Keratinocyte (primary cell): ENCODE measurements at regions not wholly inside any gene's neighbourhood (a gene's known extent, or its start where the extent isn't known, plus 50 kb on each side); places are given as distances from the start of the nearest gene placed in this dataset.

Source experiments
- DNase-seq: peaks from one replicate; pipeline ENCODE4 v3.0.0-alpha.2; 2011; ENCODE audit warnings: low read depth, missing footprints, low spot score
- FAIRE-seq: peaks from 2 replicates; lab custom pipeline; 2011; peaks lifted over from hg19 to GRCh38; lab: Jason Lieb, UNC
- H2AFZ ChIP-seq: 2 replicates; pipeline ENCODE4 v1.6.0; 2012; ENCODE audit warnings: low read length, control low read depth, inconsistent platforms; ENCODE audit not compliant: control insufficient read depth
- H3K27ac ChIP-seq: 2 replicates; pipeline ENCODE4 v1.5.1; 2011; ENCODE audit warnings: low read length; ENCODE audit not compliant: control insufficient read depth, insufficient read depth
- H3K27me3 ChIP-seq: 3 replicates; pipeline ENCODE4 v1.6.0; 2011; ENCODE audit warnings: low read length; ENCODE audit not compliant: control insufficient read depth, insufficient read depth; ENCODE audit errors: extremely low read depth
- H3K36me3 ChIP-seq, 2 experiments: 2 replicates in 1 of 2; 3 replicates in 1 of 2; pipeline ENCODE4 v1.5.1; 2011; ENCODE audit warnings: low read length in 2 of 2, mild to moderate bottlenecking in 1 of 2; ENCODE audit not compliant: control insufficient read depth in 2 of 2, insufficient read depth in 2 of 2; ENCODE audit errors: extremely low read depth in 1 of 2
- H3K4me1 ChIP-seq: 3 replicates; pipeline ENCODE4 v1.5.1; 2011; ENCODE audit warnings: low read length; ENCODE audit not compliant: control insufficient read depth, insufficient read depth; ENCODE audit errors: extremely low read depth
- H3K4me2 ChIP-seq: 3 replicates; pipeline ENCODE4 v1.6.0; 2011; ENCODE audit warnings: low read depth, low read length; ENCODE audit not compliant: control insufficient read depth, insufficient read depth; ENCODE audit errors: extremely low read depth
- H3K4me3 ChIP-seq, 3 experiments: fragments of 200-600 bp in 1 of 3; sonication (generic) in 1 of 3; 2 replicates in 2 of 3; 3 replicates in 1 of 3; pipeline ENCODE4 v1.5.1; 2011 to 2016; ENCODE audit warnings: low read length in 3 of 3, mild to moderate bottlenecking in 3 of 3, control low read depth in 2 of 3, inconsistent platforms in 1 of 3, low read depth in 1 of 3, mixed read lengths in 1 of 3, mixed run types in 1 of 3, moderate library complexity in 1 of 3; ENCODE audit not compliant: control insufficient read depth in 2 of 3, insufficient read depth in 2 of 3; ENCODE audit errors: extremely low read depth in 1 of 3
- H3K79me2 ChIP-seq: 2 replicates; pipeline ENCODE4 v1.6.0; 2012; ENCODE audit warnings: low read length; ENCODE audit not compliant: control insufficient read depth, insufficient read depth
- H3K9ac ChIP-seq: 3 replicates; pipeline ENCODE4 v1.6.0; 2011; ENCODE audit warnings: low read length; ENCODE audit not compliant: control insufficient read depth, insufficient read depth; ENCODE audit errors: extremely low read depth
- H3K9me1 ChIP-seq: 3 replicates; pipeline ENCODE4 v1.6.0; 2011; ENCODE audit warnings: low read length; ENCODE audit not compliant: control insufficient read depth, insufficient read depth; ENCODE audit errors: extremely low read depth
- H3K9me3 ChIP-seq: 2 replicates; pipeline ENCODE4 v1.5.1; 2012; ENCODE audit warnings: low read depth, low read length; ENCODE audit not compliant: control insufficient read depth
- H4K20me1 ChIP-seq: 3 replicates; pipeline ENCODE4 v1.6.0; 2011; ENCODE audit warnings: low read length; ENCODE audit not compliant: control insufficient read depth, insufficient read depth; ENCODE audit errors: extremely low read depth
- CTCF ChIP-seq, 3 experiments: IDR thresholded peaks in 1 of 3; conservative IDR thresholded peaks in 1 of 3; optimal IDR thresholded peaks in 1 of 3; 2 replicates in 2 of 3; 3 replicates in 1 of 3; pipeline versions ENCODE3 to v1.5.1; 2011; ENCODE audit warnings: low read length in 3 of 3, mild to moderate bottlenecking in 3 of 3, moderate library complexity in 2 of 3, control low read depth in 1 of 3, inconsistent platforms in 1 of 3; ENCODE audit not compliant: insufficient read depth in 2 of 3; ENCODE audit errors: extremely low read depth in 1 of 3
- EZH2 ChIP-seq: IDR thresholded peaks from one replicate; pipeline ENCODE4 v1.6.1; 2012; ENCODE audit warnings: inconsistent platforms, mild to moderate bottlenecking, low read length, moderate library complexity
- dilution Hi-C: fragments of 300-500 bp; cut with MboI; formaldehyde crosslinking; loops from one replicate; pipeline ENCODE4 v1.7.0; 2020; ENCODE audit warnings: low sequenced_read_pairs; ENCODE audit not compliant: extremely low pct_ligation_motif_present

- no peak overlapping the region for H2AFZ ChIP-seq
- no peaks in the 10 kb centered on the region for H3K9me3 ChIP-seq
- DNase-seq (no peak), FAIRE-seq (no peak)
- H3K9ac ChIP-seq, result no peak overlapping the region
- no peak overlapping the region for H3K27ac ChIP-seq
- H3K4me3 ChIP-seq, result no peak overlapping the region
- H3K9me1 ChIP-seq, result no peaks in the 10 kb centered on the region
- no peaks in the 10 kb centered on the region for H3K27me3 ChIP-seq
- no peaks in the 10 kb centered on the region for H3K79me2 ChIP-seq
- no peak for TF ChIP-seq CTCF (optimal IDR thresholded peaks at IDR 0.05 in 1 of 3, IDR thresholded peaks at IDR 0.05 in 1 of 3, conservative IDR thresholded peaks at IDR 0.05 in 1 of 3; ENCODE audit: extremely low read depth in 1 of 3, insufficient read depth in 2 of 3, low read length in 3 of 3)
- TF ChIP-seq EZH2, result no peak
- H4K20me1 ChIP-seq, result no peaks in the 10 kb centered on the region
- H3K4me1 ChIP-seq, result peaks cover 8% of the 10 kb centered on the region
- dilution Hi-C loops, result no loop called here
- no peaks in the 10 kb centered on the region for H3K36me3 ChIP-seq
- H3K4me2 ChIP-seq, result no peak overlapping the region
Measured at GRCh38 chr1:57887964-57888491, 464.2 kb upstream of the DAB1 start.

- H3K9me3 ChIP-seq, result no peaks in the 10 kb centered on the region
- FAIRE-seq (no peak), DNase-seq (no peak)
- no peak overlapping the region for H2AFZ ChIP-seq
- H3K9ac ChIP-seq, result no peak overlapping the region
- dilution Hi-C loops, result no loop called here
- no peak overlapping the region for H3K4me2 ChIP-seq
- TF ChIP-seq CTCF (optimal IDR thresholded peaks at IDR 0.05 in 1 of 3, IDR thresholded peaks at IDR 0.05 in 1 of 3, conservative IDR thresholded peaks at IDR 0.05 in 1 of 3; ENCODE audit: extremely low read depth in 1 of 3, insufficient read depth in 2 of 3, low read length in 3 of 3) (no peak), EZH2 (no peak)
- no peaks in the 10 kb centered on the region for H3K9me1 ChIP-seq
- H3K27ac ChIP-seq, result no peak overlapping the region
- no peaks in the 10 kb centered on the region for H3K79me2 ChIP-seq
- H3K36me3 ChIP-seq, result no peaks in the 10 kb centered on the region
- H3K27me3 ChIP-seq, result no peaks in the 10 kb centered on the region
- H3K4me1 ChIP-seq, result peaks cover 5% of the 10 kb centered on the region
- H3K4me3 ChIP-seq, result no peak overlapping the region
- no peaks in the 10 kb centered on the region for H4K20me1 ChIP-seq
Measured at GRCh38 chr1:57886376-57886775, 462.5 kb upstream of the DAB1 start.
